Neural crest cell (in vitro differentiated cells): ENCODE measurements at regions not wholly inside any gene's neighbourhood (a gene's known extent, or its start where the extent isn't known, plus 50 kb on each side); places are given as distances from the start of the nearest gene placed in this dataset.

ENCODE experiments used
- DNase-seq: peaks from one replicate; pipeline ENCODE4 v3.0.0; 2021; ENCODE audit warnings: low read depth, mixed read lengths, low spot score
- H3K27ac Mint-ChIP-seq: one replicate; pipeline ENCODE4 v1.8.0; 2021; ENCODE audit warnings: mild to moderate bottlenecking, mixed read lengths; ENCODE audit not compliant: unreplicated experiment
- H3K27me3 Mint-ChIP-seq: 2 replicates; pipeline ENCODE4 v1.8.0; 2021; ENCODE audit warnings: low read depth, mild to moderate bottlenecking, mixed read lengths
- H3K36me3 Mint-ChIP-seq: 2 replicates; pipeline ENCODE4 v1.8.0; 2021; ENCODE audit warnings: low read depth, mild to moderate bottlenecking, mixed read lengths
- H3K4me1 Mint-ChIP-seq: 2 replicates; pipeline ENCODE4 v1.8.0; 2021; ENCODE audit warnings: mixed read lengths
- H3K4me3 Mint-ChIP-seq: one replicate; pipeline ENCODE4 v1.8.0; 2021; ENCODE audit warnings: mild to moderate bottlenecking, mixed read lengths
- H3K9me3 Mint-ChIP-seq: 2 replicates; pipeline ENCODE4 v1.8.0; 2021; ENCODE audit warnings: mixed read lengths
- CTCF ChIP-seq: fragments of 200-600 bp; sonication (generic); conservative IDR thresholded peaks from 2 replicates; pipeline ENCODE4 v1.5.0; 2021; ENCODE audit warnings: antibody characterized with exemption, mild to moderate bottlenecking

GRCh38 chr2:35035883-35036282 is 1319.7 kb upstream of the CRIM1 start:
- no peaks in the 10 kb centered on the region for H3K36me3 Mint-ChIP-seq
- no peaks in the 10 kb centered on the region for H3K27me3 Mint-ChIP-seq
- H3K4me3 Mint-ChIP-seq: no peak overlapping the region
- no peak overlapping the region for H3K27ac Mint-ChIP-seq
- H3K9me3 Mint-ChIP-seq: peaks cover 5% of the 10 kb centered on the region
- H3K4me1 Mint-ChIP-seq: no peaks in the 10 kb centered on the region
- DNase-seq: no peak
- no peak for TF ChIP-seq CTCF

- TF ChIP-seq CTCF: no peak
- Mint-ChIP-seq H3K4me1 (no peaks in the 10 kb centered on the region), H3K27ac (no peak overlapping the region), H3K4me3 (no peak overlapping the region), H3K36me3 (no peaks in the 10 kb centered on the region), H3K9me3 (peaks cover 5% of the 10 kb centered on the region), H3K27me3 (no peaks in the 10 kb centered on the region)
- DNase-seq: no peak
These were observed 1321.8 kb upstream of the CRIM1 start for GRCh38 chr2:35033748-35034147.

- no peak for TF ChIP-seq CTCF
- Mint-ChIP-seq H3K27ac (no peak overlapping the region), H3K4me3 (no peak overlapping the region), H3K27me3 (no peaks in the 10 kb centered on the region), H3K36me3 (no peaks in the 10 kb centered on the region), H3K9me3 (no peaks in the 10 kb centered on the region), H3K4me1 (no peaks in the 10 kb centered on the region)
- DNase-seq: no peak
These were observed 1332.0 kb upstream of the CRIM1 start for GRCh38 chr2:35023545-35023944.

- Mint-ChIP-seq H3K27me3 (no peaks in the 10 kb centered on the region), H3K4me3 (no peak overlapping the region), H3K9me3 (no peaks in the 10 kb centered on the region), H3K36me3 (no peaks in the 10 kb centered on the region), H3K27ac (no peak overlapping the region), H3K4me1 (no peaks in the 10 kb centered on the region)
- no peak for DNase-seq
- no peak for TF ChIP-seq CTCF
These were observed 1355.1 kb upstream of the CRIM1 start for GRCh38 chr2:35000453-35000852.

GRCh38 chr2:34998741-34999140 is 1356.8 kb upstream of the CRIM1 start:
- no peaks in the 10 kb centered on the region for H3K4me1 Mint-ChIP-seq
- no peak for TF ChIP-seq CTCF
- H3K27ac Mint-ChIP-seq: no peak overlapping the region
- no peak overlapping the region for H3K4me3 Mint-ChIP-seq
- DNase-seq: no peak
- H3K27me3 Mint-ChIP-seq: no peaks in the 10 kb centered on the region
- H3K36me3 Mint-ChIP-seq: no peaks in the 10 kb centered on the region
- no peaks in the 10 kb centered on the region for H3K9me3 Mint-ChIP-seq

- no peaks in the 10 kb centered on the region for H3K4me1 Mint-ChIP-seq
- no peak overlapping the region for H3K4me3 Mint-ChIP-seq
These were observed 1357.8 kb upstream of the CRIM1 start for GRCh38 chr2:34997779-34998178.

More at GRCh38 chr2:34997779-34998178, 1357.8 kb upstream of the CRIM1 start:
- H3K27me3 Mint-ChIP-seq: no peaks in the 10 kb centered on the region
- H3K27ac Mint-ChIP-seq: no peak overlapping the region
- TF ChIP-seq CTCF: no peak
- H3K36me3 Mint-ChIP-seq: no peaks in the 10 kb centered on the region
- DNase-seq: no peak
- H3K9me3 Mint-ChIP-seq: no peaks in the 10 kb centered on the region
